K562 (cell line): ENCODE measurements at regions not wholly inside any gene's neighbourhood (a gene's known extent, or its start where the extent isn't known, plus 50 kb on each side); places are given as distances from the start of the nearest gene placed in this dataset.
A peak's percentile ranks its signal among the peaks of the same experiment; 100 is the strongest.

Experiments used
- ATF3 ChIP-seq, 2 experiments: fragments of 450-650 bp in 1 of 2; sonication (generic) in 1 of 2; formaldehyde crosslinking in 1 of 2; IDR thresholded peaks in 1 of 2; conservative IDR thresholded peaks in 1 of 2; 2 replicates each; pipeline versions ENCODE4 v1.6.1 to v1.8.1; 2016 to 2023; ENCODE audit warnings: mild to moderate bottlenecking in 2 of 2, moderate library complexity in 2 of 2, inconsistent platforms in 1 of 2, missing genetic modification reagents in 1 of 2
- BRF1 ChIP-seq: IDR thresholded peaks from 3 replicates; pipeline ENCODE4 v1.6.1; 2011; ENCODE audit warnings: borderline replicate concordance, mild to moderate bottlenecking; ENCODE audit not compliant: insufficient read length; ENCODE audit errors: extremely low read depth
- CREBBP ChIP-seq: IDR thresholded peaks from one replicate; pipeline ENCODE4 v1.6.1; 2012; ENCODE audit warnings: low read depth, mild to moderate bottlenecking, control low read depth, inconsistent platforms, low read length
- CTBP1 ChIP-seq: fragments of 450-650 bp; IDR thresholded peaks from 2 replicates; pipeline ENCODE4 v1.6.1; 2016; ENCODE audit warnings: borderline replicate concordance
- CXXC5 ChIP-seq: fragments of 250-450 bp; sonication (Bioruptor Pico); IDR thresholded peaks from 2 replicates; pipeline ENCODE4 v1.8.0; 2022; ENCODE audit warnings: inconsistent platforms, mild to moderate bottlenecking, moderate library complexity
- DMBX1 ChIP-seq: fragments of 250-450 bp; sonication (Bioruptor Pico); IDR thresholded peaks from 2 replicates; pipeline ENCODE4 v1.8.0; 2022; ENCODE audit warnings: inconsistent platforms, mild to moderate bottlenecking, moderate library complexity, borderline replicate concordance
- ELF4 ChIP-seq: fragments of 450-650 bp; formaldehyde crosslinking; IDR thresholded peaks from 2 replicates; pipeline ENCODE4 v1.4.0; 2022; ENCODE audit warnings: missing genetic modification characterization
- EP300 ChIP-seq: IDR thresholded peaks from 2 replicates; pipeline ENCODE4 v1.6.1; 2012; ENCODE audit warnings: low read length, improper control_type of control experiment
- FOXA3 ChIP-seq, 2 experiments: fragments of 450-650 bp in 1 of 2; sonication (generic) in 1 of 2; formaldehyde crosslinking; IDR thresholded peaks in 1 of 2; conservative IDR thresholded peaks in 1 of 2; 2 replicates each; pipeline versions ENCODE4 v1.4.0 to v1.8.0; 2020 to 2022; ENCODE audit warnings: mild to moderate bottlenecking in 2 of 2, missing genetic modification reagents in 1 of 2
- FOXJ3 ChIP-seq: sonication (generic); formaldehyde crosslinking; IDR thresholded peaks from 2 replicates; pipeline ENCODE4 v1.4.0; 2020; ENCODE audit warnings: mild to moderate bottlenecking, missing genetic modification reagents
- FOXP1 ChIP-seq: sonication (generic); formaldehyde crosslinking; IDR thresholded peaks from 2 replicates; pipeline ENCODE4 v1.8.0; 2022; ENCODE audit warnings: mild to moderate bottlenecking, missing genetic modification reagents
- KDM5B ChIP-seq: fragments of 200-600 bp; sonication (generic); IDR thresholded peaks from 2 replicates; pipeline ENCODE4 v1.6.1; 2012; ENCODE audit warnings: low read depth, mild to moderate bottlenecking, moderate library complexity, low read length, control low read depth, inconsistent platforms; ENCODE audit not compliant: insufficient replicate concordance
- MEIS2 ChIP-seq: fragments of 450-650 bp; IDR thresholded peaks from 2 replicates; pipeline ENCODE4 v1.6.1; 2014; ENCODE audit warnings: mild to moderate bottlenecking; ENCODE audit not compliant: partially characterized antibody
- MLX ChIP-seq, 2 experiments: fragments of 450-650 bp in 1 of 2; sonication (generic) in 1 of 2; formaldehyde crosslinking; conservative IDR thresholded peaks; 2 replicates each; pipeline versions ENCODE4 v1.4.0 to v1.8.1; 2020 to 2022; ENCODE audit warnings: mild to moderate bottlenecking in 1 of 2, missing genetic modification reagents in 1 of 2
- NEUROD1 ChIP-seq: fragments of 150-350 bp; IDR thresholded peaks from 2 replicates; pipeline ENCODE4 v1.6.1; 2014; ENCODE audit warnings: borderline replicate concordance, low read length, low read depth; ENCODE audit not compliant: partially characterized antibody
- RCOR1 ChIP-seq, 2 experiments: IDR thresholded peaks; 2 replicates each; pipeline ENCODE4 v1.6.1; 2012; ENCODE audit warnings: low read depth in 2 of 2, low read length in 2 of 2, borderline replicate concordance in 1 of 2, improper control_type of control experiment in 1 of 2
- SLC30A9 ChIP-seq: fragments of 250-450 bp; sonication (Bioruptor Pico); IDR thresholded peaks from 2 replicates; pipeline ENCODE4 v1.8.0; 2022; ENCODE audit warnings: mild to moderate bottlenecking, moderate library complexity
- SOX6 ChIP-seq: fragments of 450-650 bp; IDR thresholded peaks from 2 replicates; pipeline ENCODE4 v1.6.1; 2014; ENCODE audit warnings: mild to moderate bottlenecking
- SUPT5H ChIP-seq: fragments of 450-650 bp; IDR thresholded peaks from 2 replicates; pipeline ENCODE4 v1.6.1; 2016
- TFAP4 ChIP-seq: sonication (generic); formaldehyde crosslinking; IDR thresholded peaks from 2 replicates; pipeline ENCODE4 v1.8.0; 2022; ENCODE audit warnings: missing genetic modification reagents, mild to moderate bottlenecking, moderate library complexity, borderline replicate concordance
- ZKSCAN8 ChIP-seq: fragments of 200-800 bp; sonication (Bioruptor generic); IDR thresholded peaks from 2 replicates; pipeline ENCODE4 v1.6.1; 2016; ENCODE audit warnings: missing genetic modification characterization, missing compliant biosample characterization
- ZNF165 ChIP-seq: fragments of 250-450 bp; sonication (Bioruptor Pico); IDR thresholded peaks from 2 replicates; pipeline ENCODE4 v1.4.0; 2020; ENCODE audit warnings: borderline replicate concordance
- ZNF274 ChIP-seq: IDR thresholded peaks from 2 replicates; pipeline ENCODE4 v1.6.1; 2011; ENCODE audit warnings: low read depth, mild to moderate bottlenecking, low read length, moderate library complexity, borderline replicate concordance
- ZNF511 ChIP-seq: sonication (generic); formaldehyde crosslinking; IDR thresholded peaks from 2 replicates; pipeline ENCODE4 v1.8.0; 2022; ENCODE audit warnings: mild to moderate bottlenecking, missing genetic modification reagents
- ZNF639 ChIP-seq, 2 experiments: fragments of 200-800 bp in 1 of 2; sonication (Bioruptor generic) in 1 of 2; sonication (generic) in 1 of 2; formaldehyde crosslinking in 1 of 2; IDR thresholded peaks in 1 of 2; conservative IDR thresholded peaks in 1 of 2; 2 replicates each; pipeline versions ENCODE4 v1.5.0 to v1.6.1; 2016 to 2020; ENCODE audit warnings: missing compliant biosample characterization in 1 of 2, missing genetic modification characterization in 1 of 2, missing genetic modification reagents in 1 of 2

- TF ChIP-seq FOXA3 (CRISPR knock-in tag; conservative IDR thresholded peaks at IDR 0.05 in 1 of 2, IDR thresholded peaks at IDR 0.05 in 1 of 2) (peak in 1 of 2 experiments; percentile 37; a peak in 1 of 4 replicates), MEIS2 (peak; percentile 72), CXXC5 (CRISPR knock-in tag) (no peak), DMBX1 (CRISPR knock-in tag) (no peak), FOXP1 (CRISPR knock-in tag) (no peak), ZNF511 (CRISPR knock-in tag) (no peak), CREBBP (no peak), NEUROD1 (no peak), SOX6 (peak; percentile 90), ZNF639 (CRISPR knock-in tag; conservative IDR thresholded peaks at IDR 0.05 in 1 of 2, IDR thresholded peaks at IDR 0.05 in 1 of 2) (no peak), ATF3 (IDR thresholded peaks at IDR 0.05) (no peak), ATF3 (CRISPR knock-in tag; conservative IDR thresholded peaks at IDR 0.05) (no peak), BRF1 (no peak), EP300 (0 out of 2 replicates have a peak, but pooled peaks have one; percentile 24), KDM5B (no peak), CTBP1 (no peak), MLX (CRISPR knock-in tag; conservative IDR thresholded peaks at IDR 0.05) (no peak), ZNF165 (CRISPR knock-in tag) (no peak), SUPT5H (no peak), ZKSCAN8 (CRISPR knock-in tag) (no peak), ZNF274 (no peak), TFAP4 (CRISPR knock-in tag) (no peak), FOXJ3 (CRISPR knock-in tag) (no peak), ELF4 (CRISPR knock-in tag) (no peak), SLC30A9 (CRISPR knock-in tag) (no peak), RCOR1 (IDR thresholded peaks at IDR 0.05; ENCODE audit: borderline replicate concordance in 1 of 2, low read depth in 2 of 2, low read length in 2 of 2) (peak in 1 of 2 experiments; percentile 68; a peak in 1 of 4 replicates)
Measured at GRCh38 chr1:185561629-185562028, 172.6 kb upstream of the HMCN1 start (continued).
